ENCODE measurements at regions not wholly inside any gene's neighbourhood (a gene's known extent, or its start where the extent isn't known, plus 50 kb on each side); places are given as distances from the start of the nearest gene placed in this dataset.

DNA sequence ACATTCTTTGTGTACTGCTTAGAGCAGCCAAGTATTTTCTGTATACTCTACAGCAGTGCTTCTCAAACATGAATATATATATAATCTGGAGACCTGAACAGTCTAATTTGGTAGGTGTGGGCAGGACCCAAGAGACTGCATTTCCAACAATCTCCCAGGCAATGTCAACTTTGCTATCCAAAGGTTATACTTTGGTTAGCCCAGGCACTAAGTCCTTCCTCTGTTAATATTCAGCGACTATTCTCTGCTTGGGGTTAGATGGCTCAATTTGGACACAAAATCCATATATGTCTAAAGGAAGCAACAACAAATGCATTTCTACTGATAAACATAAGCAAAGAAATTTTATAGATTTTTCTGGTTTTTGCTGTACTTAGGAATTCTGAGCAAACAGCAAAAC, 480.0 kb upstream of the RPS6KA3 start:
- TF ChIP-seq, protein P1, sequence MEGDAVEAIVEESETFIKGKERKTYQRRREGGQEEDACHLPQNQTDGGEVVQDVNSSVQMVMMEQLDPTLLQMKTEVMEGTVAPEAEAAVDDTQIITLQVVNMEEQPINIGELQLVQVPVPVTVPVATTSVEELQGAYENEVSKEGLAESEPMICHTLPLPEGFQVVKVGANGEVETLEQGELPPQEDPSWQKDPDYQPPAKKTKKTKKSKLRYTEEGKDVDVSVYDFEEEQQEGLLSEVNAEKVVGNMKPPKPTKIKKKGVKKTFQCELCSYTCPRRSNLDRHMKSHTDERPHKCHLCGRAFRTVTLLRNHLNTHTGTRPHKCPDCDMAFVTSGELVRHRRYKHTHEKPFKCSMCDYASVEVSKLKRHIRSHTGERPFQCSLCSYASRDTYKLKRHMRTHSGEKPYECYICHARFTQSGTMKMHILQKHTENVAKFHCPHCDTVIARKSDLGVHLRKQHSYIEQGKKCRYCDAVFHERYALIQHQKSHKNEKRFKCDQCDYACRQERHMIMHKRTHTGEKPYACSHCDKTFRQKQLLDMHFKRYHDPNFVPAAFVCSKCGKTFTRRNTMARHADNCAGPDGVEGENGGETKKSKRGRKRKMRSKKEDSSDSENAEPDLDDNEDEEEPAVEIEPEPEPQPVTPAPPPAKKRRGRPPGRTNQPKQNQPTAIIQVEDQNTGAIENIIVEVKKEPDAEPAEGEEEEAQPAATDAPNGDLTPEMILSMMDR (IDR thresholded peaks at IDR 0.05; ENCODE audit: insufficient read depth, low read length, poor library complexity, severe bottlenecking): no peak

DNA sequence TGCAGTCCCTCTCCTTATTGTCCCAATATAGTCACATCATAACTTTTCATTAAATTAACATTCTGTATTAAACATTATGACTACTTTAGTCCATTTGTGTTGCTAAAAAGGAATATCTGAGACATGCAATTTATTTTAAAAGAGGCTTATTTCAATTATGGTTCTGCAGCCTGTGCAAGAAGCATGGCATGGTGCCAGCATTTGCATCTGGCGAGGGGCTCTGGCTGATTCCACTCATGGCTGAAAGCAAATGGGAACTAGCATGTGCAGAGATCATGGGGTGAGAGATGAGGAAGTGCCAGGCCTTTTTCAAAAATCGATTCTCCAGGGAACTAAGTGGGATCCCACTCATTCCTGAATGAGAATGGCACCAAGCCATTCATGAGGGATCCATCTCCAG, 476.3 kb upstream of the RPS6KA3 start:
- no peaks in the 10 kb centered on the region for H3K36me3 ChIP-seq (ENCODE audit: control insufficient read depth, insufficient read depth, low read length)
- TF ChIP-seq, protein P1 (IDR thresholded peaks at IDR 0.05; ENCODE audit: insufficient read depth, low read length, poor library complexity, severe bottlenecking): no peak
- no peak for DNase-seq (ENCODE audit: low read depth)
- H3K4me3 ChIP-seq (ENCODE audit: low read depth, low read length): no peak overlapping the region
- H3K27me3 ChIP-seq (ENCODE audit: control insufficient read depth, insufficient read depth, low read length): no peaks in the 10 kb centered on the region

More for the DNA sequence above, 480.0 kb upstream of the RPS6KA3 start:
- no peaks in the 10 kb centered on the region for H3K36me3 ChIP-seq (ENCODE audit: control insufficient read depth, insufficient read depth, low read length)
- no peak for DNase-seq (ENCODE audit: low read depth)
- no peak overlapping the region for H3K4me3 ChIP-seq (ENCODE audit: low read depth, low read length)
- no peaks in the 10 kb centered on the region for H3K27me3 ChIP-seq (ENCODE audit: control insufficient read depth, insufficient read depth, low read length)

DNA sequence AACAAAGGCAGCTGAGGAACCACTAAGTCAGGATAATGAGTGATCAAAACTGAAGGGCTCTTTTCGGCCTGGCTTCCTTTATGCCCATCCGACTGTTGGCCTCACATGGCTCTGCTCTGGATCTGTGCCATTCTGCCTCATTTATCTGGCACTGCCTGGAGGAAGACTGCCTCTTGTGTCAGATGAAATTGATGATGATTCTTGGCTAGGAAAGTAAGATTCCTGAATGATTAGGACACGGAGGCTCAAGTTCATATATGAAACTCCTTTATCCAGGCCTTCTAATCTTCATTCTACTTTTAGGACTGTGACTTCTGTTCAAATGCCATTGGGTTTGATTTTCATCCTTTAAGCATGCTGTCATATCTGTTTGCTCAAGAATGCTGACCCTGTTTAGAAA, 475.4 kb upstream of the RPS6KA3 start:
- no peak overlapping the region for H3K4me3 ChIP-seq (ENCODE audit: low read depth, low read length)
- H3K36me3 ChIP-seq (ENCODE audit: control insufficient read depth, insufficient read depth, low read length): no peaks in the 10 kb centered on the region
- TF ChIP-seq, protein P1 (IDR thresholded peaks at IDR 0.05; ENCODE audit: insufficient read depth, low read length, poor library complexity, severe bottlenecking): no peak
- no peak for DNase-seq (ENCODE audit: low read depth)
- H3K27me3 ChIP-seq (ENCODE audit: control insufficient read depth, insufficient read depth, low read length): no peaks in the 10 kb centered on the region

DNA sequence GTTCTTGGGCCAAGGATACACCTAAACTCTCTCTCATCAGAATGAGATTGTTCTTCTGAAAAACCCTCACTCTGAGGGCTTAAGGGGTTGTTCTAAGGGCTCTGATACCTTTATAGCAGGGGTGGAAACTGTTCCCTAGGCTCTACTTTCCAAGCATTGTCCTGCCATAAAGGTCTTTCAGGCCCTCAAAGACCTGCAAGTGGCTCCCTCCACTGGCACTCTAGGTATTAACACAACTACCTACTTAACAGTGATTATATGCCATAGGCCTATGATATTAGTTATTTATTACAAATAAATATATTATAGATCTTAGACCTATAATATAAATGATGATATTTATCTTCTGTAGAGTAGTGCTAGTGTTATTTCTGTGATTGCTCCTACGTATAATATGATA, 473.7 kb upstream of the RPS6KA3 start:
- TF ChIP-seq, protein P1 (IDR thresholded peaks at IDR 0.05; ENCODE audit: insufficient read depth, low read length, poor library complexity, severe bottlenecking): no peak
- H3K27me3 ChIP-seq (ENCODE audit: control insufficient read depth, insufficient read depth, low read length): no peaks in the 10 kb centered on the region
- no peaks in the 10 kb centered on the region for H3K36me3 ChIP-seq (ENCODE audit: control insufficient read depth, insufficient read depth, low read length)
- H3K4me3 ChIP-seq (ENCODE audit: low read depth, low read length): no peak overlapping the region
- DNase-seq (ENCODE audit: low read depth): no peak

DNA sequence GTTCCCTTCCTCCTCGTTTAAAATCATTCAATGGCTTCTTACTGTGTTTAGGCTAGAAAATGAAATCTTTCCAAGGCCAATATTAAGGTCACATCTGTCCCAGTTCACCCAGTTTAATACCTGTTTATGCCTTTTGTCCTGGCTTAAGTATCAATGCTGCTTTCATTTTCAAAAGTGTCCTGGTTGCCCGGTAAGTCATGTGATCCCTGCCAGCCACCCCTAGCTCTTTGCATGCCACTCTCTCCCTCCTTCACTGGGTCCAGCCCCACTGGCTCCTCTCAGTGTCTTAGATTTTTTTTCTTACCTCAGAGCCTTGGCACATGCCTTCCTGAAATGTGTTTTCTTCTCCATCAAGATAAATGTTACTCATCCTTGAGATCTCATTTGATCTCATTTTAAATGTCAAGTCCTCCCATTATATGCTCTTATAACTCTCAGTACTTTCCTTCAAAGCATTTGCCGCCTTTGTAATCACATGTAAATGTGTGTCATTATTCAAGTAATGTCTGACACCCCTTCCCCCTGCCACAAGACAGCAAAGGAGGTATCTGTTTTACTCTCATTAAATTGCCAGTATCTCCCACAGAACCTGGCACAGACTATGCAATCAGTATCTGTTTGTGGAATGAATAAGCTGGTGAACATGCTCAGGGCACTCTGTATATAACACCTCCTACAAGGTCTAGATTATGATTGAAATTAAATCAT, 472.5 kb upstream of the RPS6KA3 start:
- H3K4me3 ChIP-seq (ENCODE audit: low read depth, low read length): no peak overlapping the region
- TF ChIP-seq, protein P1 (IDR thresholded peaks at IDR 0.05; ENCODE audit: insufficient read depth, low read length, poor library complexity, severe bottlenecking): no peak
- H3K36me3 ChIP-seq (ENCODE audit: control insufficient read depth, insufficient read depth, low read length): no peaks in the 10 kb centered on the region
- no peaks in the 10 kb centered on the region for H3K27me3 ChIP-seq (ENCODE audit: control insufficient read depth, insufficient read depth, low read length)
- no peak for DNase-seq (ENCODE audit: low read depth)

DNA sequence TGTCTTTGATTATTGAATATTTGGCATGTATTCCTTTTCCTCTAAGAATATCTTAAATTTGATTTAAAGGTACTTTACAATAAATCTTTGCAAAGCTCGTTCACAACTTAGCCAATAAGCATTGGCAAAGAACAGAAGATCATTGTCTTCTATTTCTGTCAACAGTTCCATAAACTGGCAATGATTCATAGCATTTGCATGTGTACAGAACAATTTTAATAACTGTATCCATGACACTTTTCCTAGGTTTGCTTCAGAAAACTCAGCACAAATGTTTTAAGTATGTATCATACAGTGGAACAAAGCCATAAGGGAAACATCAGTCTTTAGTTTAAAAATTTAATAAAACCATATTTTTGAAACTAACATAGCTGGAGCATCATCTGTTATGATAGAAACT, 462.7 kb upstream of the RPS6KA3 start:
- Histone ChIP-seq H3K27me3 (ENCODE audit: control insufficient read depth, insufficient read depth, low read length) (no peaks in the 10 kb centered on the region), H3K36me3 (ENCODE audit: control insufficient read depth, insufficient read depth, low read length) (no peaks in the 10 kb centered on the region), H3K4me3 (ENCODE audit: low read depth, low read length) (no peak overlapping the region)
- no peak for DNase-seq (ENCODE audit: low read depth)
- TF ChIP-seq, protein P1 (IDR thresholded peaks at IDR 0.05; ENCODE audit: insufficient read depth, low read length, poor library complexity, severe bottlenecking): no peak

Data from kidney epithelial cell (primary cell).